GM12878 (cell line): ENCODE measurements at regions not wholly inside any gene's neighbourhood (a gene's known extent, or its start where the extent isn't known, plus 50 kb on each side); places are given as distances from the start of the nearest gene placed in this dataset.

Source experiments
- BCL3 ChIP-seq: IDR thresholded peaks from 2 replicates; pipeline ENCODE4 v1.6.1; 2011; ENCODE audit warnings: borderline replicate concordance, low read depth, mild to moderate bottlenecking, moderate library complexity, low read length; ENCODE audit not compliant: insufficient read depth, poor library complexity, severe bottlenecking
- CTCF ChIP-seq, 3 experiments: IDR thresholded peaks in 2 of 3; conservative IDR thresholded peaks in 1 of 3; 2 replicates each; pipeline ENCODE4 v1.5.1; 2011; ENCODE audit warnings: low read depth in 3 of 3, low read length in 3 of 3, mild to moderate bottlenecking in 3 of 3, control low read depth in 2 of 3, moderate library complexity in 2 of 3, inconsistent platforms in 1 of 3, mixed read lengths in 1 of 3; ENCODE audit not compliant: control insufficient read depth in 2 of 3, insufficient read depth in 1 of 3; ENCODE audit errors: extremely low read depth in 1 of 3
- E2F8 ChIP-seq: fragments of 450-650 bp; IDR thresholded peaks from 2 replicates; pipeline ENCODE4 v1.6.1; 2018; ENCODE audit warnings: mild to moderate bottlenecking, low read depth, moderate library complexity; ENCODE audit not compliant: partially characterized antibody
- EED ChIP-seq: sonication (generic); IDR thresholded peaks from 2 replicates; pipeline ENCODE4 v1.6.1; 2016; ENCODE audit warnings: antibody characterized with exemption, low read depth
- POLR2AphosphoS2 ChIP-seq: IDR thresholded peaks from 2 replicates; pipeline ENCODE4 v1.6.1; 2011; ENCODE audit warnings: low read depth, mild to moderate bottlenecking, low read length, improper control_type of control experiment, moderate library complexity
- POLR2AphosphoS5 ChIP-seq: IDR thresholded peaks from 2 replicates; pipeline ENCODE4 v1.6.1; 2011; ENCODE audit warnings: mild to moderate bottlenecking, low read length, inconsistent platforms
- SUZ12 ChIP-seq: fragments of 200-600 bp; sonication (generic); IDR thresholded peaks from one replicate; pipeline ENCODE4 v1.6.1; 2018; ENCODE audit warnings: antibody characterized with exemption, mild to moderate bottlenecking; ENCODE audit not compliant: unreplicated experiment

- TF ChIP-seq E2F8 (no peak), BCL3 (no peak), POLR2AphosphoS2 (no peak), POLR2AphosphoS5 (no peak), SUZ12 (no peak), CTCF (IDR thresholded peaks at IDR 0.05 in 2 of 3, conservative IDR thresholded peaks at IDR 0.05 in 1 of 3; ENCODE audit: control insufficient read depth in 2 of 3, extremely low read depth in 1 of 3, insufficient read depth in 1 of 3, low read depth in 3 of 3, low read length in 3 of 3) (no peak), EED (no peak)
Measured at GRCh38 chr2:220963076-220963475, 609.0 kb downstream of the EPHA4 start (continued).
